GM21717 (cell line): ENCODE measurements at regions not wholly inside any gene's neighbourhood (a gene's known extent, or its start where the extent isn't known, plus 50 kb on each side); places are given as distances from the start of the nearest gene placed in this dataset.

Source experiments
- ATAC-seq: cut with Tn5 transposase; IDR thresholded peaks from one replicate; pipeline ENCODE4 v1.9.1; 2021; ENCODE audit warnings: mild to moderate bottlenecking, moderate library complexity; ENCODE audit not compliant: unreplicated experiment

- ATAC-seq, result no peak
Observed at GRCh38 chr20:58071298-58071697, 157.2 kb downstream of the ANKRD60 start.

GRCh38 chr20:58070664-58071196, 157.7 kb downstream of the ANKRD60 start:
- no peak for ATAC-seq

GRCh38 chr20:58069796-58070663, 158.4 kb downstream of the ANKRD60 start:
- no peak for ATAC-seq

- no peak for ATAC-seq
Observed at GRCh38 chr20:58069207-58069606, 159.2 kb downstream of the ANKRD60 start.

GRCh38 chr20:58065508-58066361, 162.7 kb downstream of the ANKRD60 start:
- no peak for ATAC-seq

GRCh38 chr20:58064411-58065010, 163.9 kb downstream of the ANKRD60 start:
- no peak for ATAC-seq

- no peak for ATAC-seq
Observed at GRCh38 chr20:58059260-58059544, 169.3 kb downstream of the ANKRD60 start.

- no peak for ATAC-seq
Observed at GRCh38 chr20:58058421-58059259, 169.8 kb downstream of the ANKRD60 start.

- ATAC-seq, result no peak
Observed at GRCh38 chr20:58056921-58057686, 171.3 kb downstream of the ANKRD60 start.

GRCh38 chr20:58056021-58056591, 172.3 kb downstream of the ANKRD60 start:
- ATAC-seq, result no peak

- no peak for ATAC-seq
Observed at GRCh38 chr20:58054780-58055373, 173.6 kb downstream of the ANKRD60 start.

- no peak for ATAC-seq
Observed at GRCh38 chr20:58054082-58054779, 174.2 kb downstream of the ANKRD60 start.

- ATAC-seq, result no peak
Observed at GRCh38 chr20:58053391-58054055, 174.9 kb downstream of the ANKRD60 start.

GRCh38 chr20:58051367-58051766, 177.1 kb downstream of the ANKRD60 start:
- no peak for ATAC-seq

- no peak for ATAC-seq
Observed at GRCh38 chr20:58048096-58048702, 180.3 kb downstream of the ANKRD60 start.

GRCh38 chr20:58046311-58046710, 182.1 kb downstream of the ANKRD60 start:
- ATAC-seq, result no peak

GRCh38 chr20:58045579-58045978, 182.9 kb downstream of the ANKRD60 start:
- no peak for ATAC-seq
